ENCODE measurements at regions not wholly inside any gene's neighbourhood (a gene's known extent, or its start where the extent isn't known, plus 50 kb on each side); places are given as distances from the start of the nearest gene placed in this dataset.

GRCh38 chr2:51505533-51505932 is 473.6 kb upstream of the NRXN1 start:
- DNase-seq (no peak), ATAC-seq (no peak)
- Histone ChIP-seq H3K4me3 (no peak overlapping the region), H3K27ac (no peak overlapping the region), H3K4me1 (no peaks in the 10 kb centered on the region), H3K36me3 (no peaks in the 10 kb centered on the region), H3K27me3 (no peaks in the 10 kb centered on the region), H3K9me3 (peaks cover 0 to 22% (median 0%) of the 10 kb centered on the region in 11 donors)
- intact Hi-C loops (cut with DNase I): no loop called here
- no peak for TF ChIP-seq CTCF (IDR thresholded peaks at IDR 0.05)
- 78 to 82% methylated on average over 4 of the region's 4 CpGs for WGBS, 2 donors

GRCh38 chr2:51490576-51491234 is 458.8 kb upstream of the NRXN1 start:
- Histone ChIP-seq H3K36me3 (no peaks in the 10 kb centered on the region), H3K27me3 (no peaks in the 10 kb centered on the region), H3K4me3 (no peak overlapping the region), H3K4me1 (no peaks in the 10 kb centered on the region), H3K27ac (no peak overlapping the region), H3K9me3 (peaks cover 0 to 23% (median 0%) of the 10 kb centered on the region in 11 donors)
- intact Hi-C loops (cut with DNase I): no loop called here
- ATAC-seq (no peak), DNase-seq (no peak)
- WGBS, 2 donors: 60 to 69% methylated on average over 3 of the region's 3 CpGs
- no peak for TF ChIP-seq CTCF (IDR thresholded peaks at IDR 0.05)

- H3K9me3 ChIP-seq: peaks cover 0 to 26% (median 0%) of the 10 kb centered on the region in 11 donors
- intact Hi-C loops (cut with DNase I): loop anchor here in 1 of 10 donors (5.0 kb wide), 1 partner anchor 1843 kb away; no protein-coding TSS in a partner anchor
- H3K27me3 ChIP-seq: no peaks in the 10 kb centered on the region
- H3K36me3 ChIP-seq: no peaks in the 10 kb centered on the region
- H3K27ac ChIP-seq: no peak overlapping the region
- DNase-seq (no peak), ATAC-seq (no peak)
- 81 to 83% methylated on average over 2 of the region's 2 CpGs for WGBS, 2 donors
- no peak for TF ChIP-seq CTCF (IDR thresholded peaks at IDR 0.05)
- no peak overlapping the region for H3K4me3 ChIP-seq
- no peaks in the 10 kb centered on the region for H3K4me1 ChIP-seq
These were observed 452.7 kb upstream of the NRXN1 start for GRCh38 chr2:51484605-51485004.

- Histone ChIP-seq H3K36me3 (no peaks in the 10 kb centered on the region), H3K27me3 (no peaks in the 10 kb centered on the region), H3K9me3 (peaks cover 0 to 26% (median 0%) of the 10 kb centered on the region in 11 donors), H3K4me1 (no peaks in the 10 kb centered on the region), H3K27ac (no peak overlapping the region), H3K4me3 (no peak overlapping the region)
- 63 to 82% methylated on average over 1 of the region's 1 CpG for WGBS, 2 donors
- intact Hi-C loops (cut with DNase I): loop anchor here in 1 of 10 donors (5.0 kb wide), 1 partner anchor 1844 kb away; no protein-coding TSS in a partner anchor
- DNase-seq (no peak), ATAC-seq (no peak)
- no peak for TF ChIP-seq CTCF (IDR thresholded peaks at IDR 0.05)
These were observed 451.8 kb upstream of the NRXN1 start for GRCh38 chr2:51483720-51484119.
